CD14-positive monocyte (primary cell): ENCODE measurements at regions not wholly inside any gene's neighbourhood (a gene's known extent, or its start where the extent isn't known, plus 50 kb on each side); places are given as distances from the start of the nearest gene placed in this dataset.

ENCODE experiments used
- DNase-seq, 3 donors: peaks; one replicate each; pipeline ENCODE4 v3.0.0-alpha.2; 2011 to 2022
- H2AFZ ChIP-seq: 2 replicates; pipeline ENCODE4 v1.6.0; 2012; ENCODE audit warnings: mild to moderate bottlenecking, low read depth, low read length, inconsistent platforms; ENCODE audit not compliant: insufficient read depth, poor library complexity, severe bottlenecking
- H3K27ac ChIP-seq, 2 donors: 1 replicate in 1 of 2; 2 replicates in 1 of 2; pipeline ENCODE4 v1.5.1; 2012 to 2013; ENCODE audit warnings: low read length in 2 of 2, control low read depth in 1 of 2, inconsistent platforms in 1 of 2, low read depth in 1 of 2, mild to moderate bottlenecking in 1 of 2
- H3K27me3 ChIP-seq, 2 donors: one replicate each; pipeline versions ENCODE4 v1.6.0 to v1.6.1; 2011 to 2013; ENCODE audit warnings: low read length in 2 of 2; ENCODE audit not compliant: control insufficient read depth in 2 of 2, insufficient read depth in 2 of 2
- H3K36me3 ChIP-seq, 2 donors: replicated peaks in 1 of 2; 1 replicate in 1 of 2; 2 replicates in 1 of 2; pipeline versions ENCODE4 v1.5.1 to v1.6.1; 2012 to 2013; ENCODE audit warnings: low read length in 2 of 2, control low read depth in 1 of 2, inconsistent platforms in 1 of 2, mild to moderate bottlenecking in 1 of 2; ENCODE audit not compliant: insufficient read depth in 2 of 2, control insufficient read depth in 1 of 2
- H3K4me1 ChIP-seq, 2 donors: 1 replicate in 1 of 2; 2 replicates in 1 of 2; pipeline versions ENCODE4 v1.5.1 to v1.6.1; 2012 to 2013; ENCODE audit warnings: low read length in 2 of 2, control low read depth in 1 of 2, inconsistent platforms in 1 of 2, mild to moderate bottlenecking in 1 of 2, moderate library complexity in 1 of 2; ENCODE audit not compliant: insufficient read depth in 2 of 2, control insufficient read depth in 1 of 2
- H3K4me2 ChIP-seq: replicated peaks from 2 replicates; pipeline ENCODE3; 2012; ENCODE audit warnings: low read length, moderate library complexity, mild to moderate bottlenecking; ENCODE audit not compliant: poor library complexity, severe bottlenecking; ENCODE audit errors: extremely low read depth
- H3K4me3 ChIP-seq, 3 experiments: fragments of 200-600 bp in 1 of 3; sonication (generic) in 1 of 3; replicated peaks in 1 of 3; 1 replicate in 2 of 3; 2 replicates in 1 of 3; pipeline ENCODE4 v1.5.1; 2011 to 2013; ENCODE audit warnings: low read length in 3 of 3, mild to moderate bottlenecking in 3 of 3, control low read depth in 2 of 3, low read depth in 2 of 3, inconsistent platforms in 1 of 3, moderate library complexity in 1 of 3
- H3K79me2 ChIP-seq: 2 replicates; pipeline ENCODE4 v1.6.0; 2012; ENCODE audit warnings: mild to moderate bottlenecking, control low read depth, inconsistent platforms, low read length, moderate library complexity; ENCODE audit not compliant: insufficient read depth
- H3K9ac ChIP-seq: 2 replicates; pipeline ENCODE4 v1.6.0; 2017; ENCODE audit warnings: low read length, mild to moderate bottlenecking; ENCODE audit not compliant: insufficient read depth, poor library complexity, severe bottlenecking
- H3K9me3 ChIP-seq, 2 donors: replicated peaks in 1 of 2; 1 replicate in 1 of 2; 2 replicates in 1 of 2; pipeline versions ENCODE4 v1.5.1 to v1.6.1; 2012 to 2013; ENCODE audit warnings: low read length in 2 of 2, control low read depth in 1 of 2; ENCODE audit not compliant: control insufficient read depth in 1 of 2, insufficient read depth in 1 of 2
- H4K20me1 ChIP-seq: 2 replicates; pipeline ENCODE4 v1.6.0; 2012; ENCODE audit warnings: mild to moderate bottlenecking, low read length, control low read depth, moderate library complexity; ENCODE audit not compliant: insufficient read depth
- H3K27ac Mint-ChIP-seq, 7 donors: one replicate each; pipeline ENCODE4 v1.8.0; 2020; ENCODE audit warnings: mild to moderate bottlenecking in 7 of 7, mixed read lengths in 7 of 7, moderate library complexity in 6 of 7, inconsistent platforms in 2 of 7
- H3K27me3 Mint-ChIP-seq, 3 donors: one replicate each; pipeline ENCODE4 v1.8.0; 2021 to 2022; ENCODE audit warnings: low read depth in 3 of 3, mild to moderate bottlenecking in 3 of 3, mixed read lengths in 3 of 3, moderate library complexity in 3 of 3, inconsistent platforms in 1 of 3
- H3K36me3 Mint-ChIP-seq, 2 donors: one replicate each; pipeline ENCODE4 v1.8.0; 2020; ENCODE audit warnings: mixed read lengths in 2 of 2, inconsistent platforms in 1 of 2, mild to moderate bottlenecking in 1 of 2
- H3K4me1 Mint-ChIP-seq: one replicate; pipeline ENCODE4 v1.8.0; 2020; ENCODE audit warnings: mild to moderate bottlenecking, mixed read lengths
- H3K4me3 Mint-ChIP-seq, 2 donors: one replicate each; pipeline ENCODE4 v1.8.0; 2020; ENCODE audit warnings: mild to moderate bottlenecking in 2 of 2, mixed read lengths in 2 of 2, moderate library complexity in 1 of 2
- H3K9me3 Mint-ChIP-seq, 7 donors: one replicate each; pipeline ENCODE4 v1.8.0; 2020 to 2022; ENCODE audit warnings: mixed read lengths in 7 of 7, mild to moderate bottlenecking in 6 of 7, moderate library complexity in 6 of 7, inconsistent platforms in 2 of 7
- CTCF ChIP-seq: fragments of 200-600 bp; IDR thresholded peaks from one replicate; pipeline ENCODE4 v1.8.0; 2022; ENCODE audit warnings: antibody characterized with exemption, mild to moderate bottlenecking
- WGBS: methylation state at CpG from one replicate; pipeline ENCODE4 v1.1.5; 2013; ENCODE audit warnings: missing lambda C conversion rate; ENCODE audit not compliant: insufficient coverage; 5-methylcytosine and 5-hydroxymethylcytosine counted together
- intact Hi-C, 2 donors: fragments of 100-400 bp; cut with micrococcal nuclease; formaldehyde crosslinking; loops; one replicate each; pipeline versions ENCODE4 v1.15.0 to v1.15.1; 2023

- H3K27me3 Mint-ChIP-seq, result peaks cover 1 to 3% (median 2%) of the 10 kb centered on the region in 3 donors
- Histone ChIP-seq H3K27me3 (no peaks in the 10 kb centered on the region), H3K9ac (no peak overlapping the region), H3K27ac (no peak overlapping the region), H3K36me3 (no peaks in the 10 kb centered on the region), H3K79me2 (no peaks in the 10 kb centered on the region), H3K4me1 (no peaks in the 10 kb centered on the region), H2AFZ (no peak overlapping the region), H3K4me2 (no peak overlapping the region), H3K9me3 (no peaks in the 10 kb centered on the region), H3K4me3 (no peak overlapping the region), H4K20me1 (no peaks in the 10 kb centered on the region)
- peaks cover 0 to 4% (median 2%) of the 10 kb centered on the region in 7 donors for H3K9me3 Mint-ChIP-seq
- TF ChIP-seq CTCF, result no peak
- no peaks in the 10 kb centered on the region for H3K36me3 Mint-ChIP-seq
- no peak overlapping the region for H3K4me3 Mint-ChIP-seq
- peaks cover 7% of the 10 kb centered on the region for H3K4me1 Mint-ChIP-seq
- DNase-seq, result no peak
- intact Hi-C loops, result no loop called here
- no peak overlapping the region for H3K27ac Mint-ChIP-seq
- no CpG with 5 or more reads among the region's 1 CpG for WGBS
Observed at GRCh38 chr11:95389427-95389826, 158.4 kb upstream of the SESN3 start.

DNA sequence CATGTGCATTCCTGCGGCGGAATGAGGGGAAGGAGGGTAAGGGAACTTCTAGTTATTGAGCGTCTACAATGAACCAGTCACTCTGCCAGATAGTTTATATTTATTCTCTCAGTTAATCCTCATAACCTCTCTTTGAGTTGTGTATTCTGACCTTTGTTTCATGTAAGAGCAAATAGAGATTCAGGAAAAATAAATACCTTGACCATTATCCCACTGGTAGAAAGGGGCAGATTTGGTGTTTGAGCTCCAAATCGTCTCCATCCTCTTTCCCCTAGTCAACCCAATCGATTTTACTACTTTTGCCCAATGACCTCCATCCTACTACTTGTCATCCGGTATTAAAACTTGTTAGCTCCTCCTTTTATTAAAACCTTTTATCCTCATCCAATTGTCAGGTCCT is 157.1 kb upstream of the SESN3 start:
- TF ChIP-seq CTCF, result no peak
- H3K4me1 Mint-ChIP-seq, result peaks cover 5% of the 10 kb centered on the region
- Histone ChIP-seq H3K4me3 (no peak overlapping the region), H3K4me2 (no peak overlapping the region), H3K9me3 (no peaks in the 10 kb centered on the region), H3K4me1 (no peaks in the 10 kb centered on the region), H3K36me3 (no peaks in the 10 kb centered on the region), H2AFZ (no peak overlapping the region), H3K9ac (no peak overlapping the region), H3K27me3 (no peaks in the 10 kb centered on the region), H3K79me2 (no peaks in the 10 kb centered on the region), H4K20me1 (no peaks in the 10 kb centered on the region), H3K27ac (no peak overlapping the region)
- peaks cover 0 to 8% (median 3%) of the 10 kb centered on the region in 3 donors for H3K27me3 Mint-ChIP-seq
- WGBS, result 100% methylated on average over 3 of the region's 6 CpGs
- no peak overlapping the region for H3K4me3 Mint-ChIP-seq
- H3K27ac Mint-ChIP-seq, result no peak overlapping the region
- DNase-seq, result no peak
- no peaks in the 10 kb centered on the region for H3K36me3 Mint-ChIP-seq
- H3K9me3 Mint-ChIP-seq, result peaks cover 0 to 2% (median 0%) of the 10 kb centered on the region in 7 donors
- intact Hi-C loops, result no loop called here
